ENCODE measurements at regions not wholly inside any gene's neighbourhood (a gene's known extent, or its start where the extent isn't known, plus 50 kb on each side); places are given as distances from the start of the nearest gene placed in this dataset.

GRCh38 chr11:115718945-115719344 lies 214.7 kb upstream of the CADM1 start:
- DNase-seq (ENCODE audit: low read depth in 2 of 3, low spot score in 2 of 3), result no peak

GRCh38 chr11:115718106-115718505 lies 213.9 kb upstream of the CADM1 start:
- DNase-seq (ENCODE audit: low read depth in 2 of 3, low spot score in 2 of 3), result no peak

- no peak for DNase-seq (ENCODE audit: low read depth in 2 of 3, low spot score in 2 of 3)
These were observed 212.7 kb upstream of the CADM1 start for GRCh38 chr11:115716601-115717529.

- no peak for DNase-seq (ENCODE audit: low read depth in 2 of 3, low spot score in 2 of 3)
These were observed 211.9 kb upstream of the CADM1 start for GRCh38 chr11:115716080-115716479.

- DNase-seq (ENCODE audit: low read depth in 2 of 3, low spot score in 2 of 3), result no peak
These were observed 211.1 kb upstream of the CADM1 start for GRCh38 chr11:115715251-115715770.

GRCh38 chr11:115712296-115712695 lies 208.1 kb upstream of the CADM1 start:
- no peak for DNase-seq (ENCODE audit: low read depth in 2 of 3, low spot score in 2 of 3)

- no peak for DNase-seq (ENCODE audit: low read depth in 2 of 3, low spot score in 2 of 3)
These were observed 206.8 kb upstream of the CADM1 start for GRCh38 chr11:115710980-115711379.

GRCh38 chr11:115710426-115710825 lies 206.2 kb upstream of the CADM1 start:
- no peak for DNase-seq (ENCODE audit: low read depth in 2 of 3, low spot score in 2 of 3)

GRCh38 chr11:115709297-115709696 lies 205.1 kb upstream of the CADM1 start:
- no peak for DNase-seq (ENCODE audit: low read depth in 2 of 3, low spot score in 2 of 3)

GRCh38 chr11:115707180-115707905 lies 203.1 kb upstream of the CADM1 start:
- no peak for DNase-seq (ENCODE audit: low read depth in 2 of 3, low spot score in 2 of 3)

GRCh38 chr11:115706626-115707135 lies 202.5 kb upstream of the CADM1 start:
- no peak for DNase-seq (ENCODE audit: low read depth in 2 of 3, low spot score in 2 of 3)

- DNase-seq (ENCODE audit: low read depth in 2 of 3, low spot score in 2 of 3), result no peak
These were observed 201.0 kb upstream of the CADM1 start for GRCh38 chr11:115705200-115705599.

GRCh38 chr11:115700981-115701875 lies 197.0 kb upstream of the CADM1 start:
- no peak for DNase-seq (ENCODE audit: low read depth in 2 of 3, low spot score in 2 of 3)

GRCh38 chr11:115700496-115700895 lies 196.3 kb upstream of the CADM1 start:
- DNase-seq (ENCODE audit: low read depth in 2 of 3, low spot score in 2 of 3), result no peak

GRCh38 chr11:115699733-115700132 lies 195.5 kb upstream of the CADM1 start:
- no peak for DNase-seq (ENCODE audit: low read depth in 2 of 3, low spot score in 2 of 3)

- DNase-seq (ENCODE audit: low read depth in 2 of 3, low spot score in 2 of 3), result no peak
These were observed 195.1 kb upstream of the CADM1 start for GRCh38 chr11:115699326-115699725.

- DNase-seq (ENCODE audit: low read depth in 2 of 3, low spot score in 2 of 3), result no peak
These were observed 194.0 kb upstream of the CADM1 start for GRCh38 chr11:115698243-115698642.

- DNase-seq (ENCODE audit: low read depth in 2 of 3, low spot score in 2 of 3), result no peak
These were observed 192.3 kb upstream of the CADM1 start for GRCh38 chr11:115696563-115696962.

GRCh38 chr11:115695677-115696364 lies 191.6 kb upstream of the CADM1 start:
- DNase-seq (ENCODE audit: low read depth in 2 of 3, low spot score in 2 of 3), result no peak

- DNase-seq (ENCODE audit: low read depth in 2 of 3, low spot score in 2 of 3), result no peak
These were observed 188.8 kb upstream of the CADM1 start for GRCh38 chr11:115693002-115693401.

Measured in activated CD8-positive, alpha-beta memory T cell treated with anti-CD3 and anti-CD28 coated beads for 48 hours (primary cell).